Loucy (cell line): ENCODE measurements at regions not wholly inside any gene's neighbourhood (a gene's known extent, or its start where the extent isn't known, plus 50 kb on each side); places are given as distances from the start of the nearest gene placed in this dataset.

Source experiments
- EZH2phosphoT487 ChIP-seq: fragments of 200-600 bp; IDR thresholded peaks from 2 replicates; pipeline ENCODE4 v1.6.1; 2018; ENCODE audit warnings: antibody characterized with exemption, mild to moderate bottlenecking, moderate library complexity, borderline replicate concordance
- TF ChIP-seq, protein P1 (sequence below): fragments of 200-600 bp; sonication (generic); conservative IDR thresholded peaks from 2 replicates; pipeline ENCODE4 v1.5.1; 2014; ENCODE audit warnings: mild to moderate bottlenecking, antibody characterized with exemption, low read length

DNA sequence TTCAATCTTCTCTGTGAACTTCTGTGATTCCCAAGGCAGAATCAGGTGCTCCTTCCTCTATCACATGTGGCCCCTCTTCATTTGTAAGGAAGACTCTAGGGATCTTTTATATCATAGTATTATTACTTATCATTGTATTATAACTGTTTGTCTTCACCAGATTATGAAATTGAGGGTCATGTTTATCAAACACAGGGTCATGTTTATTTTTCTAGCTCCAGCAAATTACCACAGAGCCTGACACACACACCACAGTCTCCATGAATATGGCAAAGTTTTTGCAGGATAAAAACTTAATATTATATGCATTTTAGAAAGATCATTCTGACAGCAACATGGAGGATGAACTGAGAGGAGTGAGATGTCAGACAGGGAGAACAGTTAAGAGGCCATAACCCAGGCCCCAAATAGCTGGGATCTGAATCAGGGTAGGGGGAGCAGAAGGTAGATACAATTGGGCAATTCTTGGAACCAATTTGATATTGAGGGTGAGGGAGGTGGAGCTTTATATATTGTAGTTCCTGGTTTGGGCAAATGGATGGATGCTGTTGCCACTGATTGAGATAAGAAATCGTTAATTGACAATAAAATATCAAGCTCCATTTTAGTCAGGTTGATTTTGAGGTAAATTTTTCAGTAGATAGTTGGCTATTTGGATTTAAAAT, 130.7 kb downstream of the DHRS2 start:
- TF ChIP-seq, protein P1, sequence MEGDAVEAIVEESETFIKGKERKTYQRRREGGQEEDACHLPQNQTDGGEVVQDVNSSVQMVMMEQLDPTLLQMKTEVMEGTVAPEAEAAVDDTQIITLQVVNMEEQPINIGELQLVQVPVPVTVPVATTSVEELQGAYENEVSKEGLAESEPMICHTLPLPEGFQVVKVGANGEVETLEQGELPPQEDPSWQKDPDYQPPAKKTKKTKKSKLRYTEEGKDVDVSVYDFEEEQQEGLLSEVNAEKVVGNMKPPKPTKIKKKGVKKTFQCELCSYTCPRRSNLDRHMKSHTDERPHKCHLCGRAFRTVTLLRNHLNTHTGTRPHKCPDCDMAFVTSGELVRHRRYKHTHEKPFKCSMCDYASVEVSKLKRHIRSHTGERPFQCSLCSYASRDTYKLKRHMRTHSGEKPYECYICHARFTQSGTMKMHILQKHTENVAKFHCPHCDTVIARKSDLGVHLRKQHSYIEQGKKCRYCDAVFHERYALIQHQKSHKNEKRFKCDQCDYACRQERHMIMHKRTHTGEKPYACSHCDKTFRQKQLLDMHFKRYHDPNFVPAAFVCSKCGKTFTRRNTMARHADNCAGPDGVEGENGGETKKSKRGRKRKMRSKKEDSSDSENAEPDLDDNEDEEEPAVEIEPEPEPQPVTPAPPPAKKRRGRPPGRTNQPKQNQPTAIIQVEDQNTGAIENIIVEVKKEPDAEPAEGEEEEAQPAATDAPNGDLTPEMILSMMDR: no peak
- TF ChIP-seq EZH2phosphoT487: no peak
